ENCODE measurements at regions not wholly inside any gene's neighbourhood (a gene's known extent, or its start where the extent isn't known, plus 50 kb on each side); places are given as distances from the start of the nearest gene placed in this dataset.
A peak's percentile ranks its signal among the peaks of the same experiment; 100 is the strongest.
"Not testable (repeated sequence)": the region's sequence is repeated elsewhere in the genome, so short reads cannot be mapped to it uniquely, and the experiment has no call there.

- Mint-ChIP-seq H3K27me3 (peaks cover 19% of the 10 kb centered on the region), H3K4me3 (no peak overlapping the region), H3K4me1 (no peaks in the 10 kb centered on the region), H3K27ac (no peak overlapping the region), H3K36me3 (ENCODE audit: low read depth) (no peaks in the 10 kb centered on the region), H3K9me3 (no peaks in the 10 kb centered on the region)
- POLR2A ChIA-PET = no interaction called here
- CTCF ChIA-PET = interaction anchor here (0.7 to 2.1 kb wide), 2 partner anchors 17 to 1144 kb away, joined by 3 to 8 read pairs; no protein-coding TSS in a partner anchor
- DNase-seq = no peak
Observed at GRCh38 chr12:13345722-13346121, 149.2 kb downstream of the EMP1 start.

DNA sequence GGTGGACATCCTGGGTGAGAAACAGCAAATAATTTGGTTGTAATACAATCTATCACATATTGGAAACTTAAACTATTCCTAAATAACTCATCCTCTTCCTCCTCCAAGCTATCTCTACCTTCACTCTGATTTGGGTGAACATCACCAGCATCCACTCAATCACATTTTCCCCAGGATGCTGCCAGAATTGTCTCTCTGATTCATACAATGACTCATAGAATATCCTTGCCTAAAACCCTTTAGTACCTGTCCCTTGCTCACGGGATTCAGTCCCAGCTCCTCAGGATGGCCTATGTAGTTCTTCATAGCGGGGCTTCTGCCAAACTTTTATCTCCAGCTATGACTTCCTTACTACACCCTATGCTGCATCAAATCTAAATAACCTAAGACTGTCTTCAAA lies 146.8 kb downstream of the EMP1 start:
- POLR2A ChIA-PET = no interaction called here
- no peaks in the 10 kb centered on the region for H3K9me3 Mint-ChIP-seq
- no peaks in the 10 kb centered on the region for H3K4me1 Mint-ChIP-seq
- H3K4me3 Mint-ChIP-seq = no peak overlapping the region
- H3K36me3 Mint-ChIP-seq (ENCODE audit: low read depth) = no peaks in the 10 kb centered on the region
- peaks cover 11% of the 10 kb centered on the region for H3K27me3 Mint-ChIP-seq
- H3K27ac Mint-ChIP-seq = no peak overlapping the region
- no peak for DNase-seq
- CTCF ChIA-PET = no interaction called here

- Mint-ChIP-seq H3K4me1 (no peaks in the 10 kb centered on the region), H3K27ac (no peak overlapping the region), H3K9me3 (no peaks in the 10 kb centered on the region), H3K27me3 (peaks cover 7% of the 10 kb centered on the region), H3K36me3 (ENCODE audit: low read depth) (no peaks in the 10 kb centered on the region), H3K4me3 (no peak overlapping the region)
- ChIA-PET POLR2A (no interaction called here), CTCF (no interaction called here)
- DNase-seq = no peak
Observed at GRCh38 chr12:13342971-13343370, 146.4 kb downstream of the EMP1 start.

- Mint-ChIP-seq H3K9me3 (no peaks in the 10 kb centered on the region), H3K4me1 (no peaks in the 10 kb centered on the region), H3K36me3 (ENCODE audit: low read depth) (no peaks in the 10 kb centered on the region), H3K27ac (no peak overlapping the region), H3K27me3 (peaks cover 3% of the 10 kb centered on the region), H3K4me3 (no peak overlapping the region)
- POLR2A ChIA-PET = no interaction called here
- DNase-seq = no peak
- CTCF ChIA-PET = interaction anchor here (0.6 kb wide), 1 partner anchor 113 kb away, joined by 3 read pairs; no protein-coding TSS in a partner anchor
Observed at GRCh38 chr12:13340149-13340548, 143.6 kb downstream of the EMP1 start.

DNA sequence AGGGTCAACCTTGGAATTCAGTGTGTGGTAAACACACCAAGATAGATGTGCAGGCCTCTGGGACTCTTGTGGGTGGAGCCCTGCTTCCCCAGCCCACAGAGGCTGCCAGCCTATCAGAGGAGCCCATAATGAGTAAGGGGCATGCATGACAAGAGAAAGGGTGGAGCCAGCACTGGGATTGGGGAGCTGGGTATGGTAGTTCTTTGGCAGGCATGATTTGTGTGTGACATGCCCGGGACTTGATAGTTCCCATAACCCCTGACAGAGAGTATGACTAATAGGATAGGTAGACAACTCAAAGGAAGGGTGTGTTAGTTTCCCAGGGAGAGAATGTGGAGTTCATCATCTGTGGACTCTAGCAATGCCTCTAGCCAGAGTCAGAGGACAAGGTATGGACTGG lies 143.0 kb downstream of the EMP1 start:
- ChIA-PET CTCF (no interaction called here), POLR2A (no interaction called here)
- Mint-ChIP-seq H3K27me3 (peaks cover under 1% of the 10 kb centered on the region), H3K4me3 (no peak overlapping the region), H3K36me3 (ENCODE audit: low read depth) (no peaks in the 10 kb centered on the region), H3K27ac (no peak overlapping the region), H3K9me3 (no peaks in the 10 kb centered on the region), H3K4me1 (no peaks in the 10 kb centered on the region)
- DNase-seq = no peak

GRCh38 chr12:13339091-13339490 lies 142.6 kb downstream of the EMP1 start:
- no peaks in the 10 kb centered on the region for H3K4me1 Mint-ChIP-seq
- no peaks in the 10 kb centered on the region for H3K9me3 Mint-ChIP-seq
- H3K36me3 Mint-ChIP-seq (ENCODE audit: low read depth) = no peaks in the 10 kb centered on the region
- ChIA-PET CTCF (no interaction called here), POLR2A (no interaction called here)
- no peak for DNase-seq
- no peak overlapping the region for H3K27ac Mint-ChIP-seq
- no peak overlapping the region for H3K4me3 Mint-ChIP-seq
- no peaks in the 10 kb centered on the region for H3K27me3 Mint-ChIP-seq

- H3K4me3 Mint-ChIP-seq = no peak overlapping the region
- CTCF ChIA-PET = no interaction called here
- H3K27ac Mint-ChIP-seq = no peak overlapping the region
- DNase-seq = no peak
- POLR2A ChIA-PET = no interaction called here
- H3K9me3 Mint-ChIP-seq = no peaks in the 10 kb centered on the region
- H3K27me3 Mint-ChIP-seq = no peaks in the 10 kb centered on the region
- no peaks in the 10 kb centered on the region for H3K36me3 Mint-ChIP-seq (ENCODE audit: low read depth)
- no peaks in the 10 kb centered on the region for H3K4me1 Mint-ChIP-seq
Observed at GRCh38 chr12:13337791-13338190, 141.3 kb downstream of the EMP1 start.

- ChIA-PET CTCF (no interaction called here), POLR2A (no interaction called here)
- Mint-ChIP-seq H3K4me3 (no peak overlapping the region), H3K27me3 (no peaks in the 10 kb centered on the region), H3K9me3 (no peaks in the 10 kb centered on the region), H3K36me3 (ENCODE audit: low read depth) (no peaks in the 10 kb centered on the region), H3K4me1 (no peaks in the 10 kb centered on the region), H3K27ac (no peak overlapping the region)
- no peak for DNase-seq
Observed at GRCh38 chr12:13336216-13336615, 139.7 kb downstream of the EMP1 start.

DNA sequence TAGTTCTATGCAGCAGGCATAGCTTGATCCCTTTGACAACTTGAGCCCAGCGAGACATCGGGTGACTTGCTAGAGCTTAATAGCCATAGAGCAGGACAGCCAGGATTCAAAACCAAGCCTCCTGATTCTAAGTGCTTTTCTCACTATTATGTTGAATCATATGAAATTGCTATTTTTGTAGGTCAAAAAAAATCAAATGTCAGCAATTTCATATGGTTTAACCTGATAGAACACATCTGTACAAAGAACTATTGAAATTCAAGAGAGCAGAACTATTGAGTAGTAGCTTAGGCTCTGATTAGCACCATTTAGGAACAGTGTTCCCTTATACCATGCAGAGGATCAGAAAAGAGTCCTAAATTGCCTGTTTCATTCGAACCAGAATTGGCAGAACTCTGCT lies 132.0 kb downstream of the EMP1 start:
- POLR2A ChIA-PET = no interaction called here
- DNase-seq = no peak
- Mint-ChIP-seq H3K36me3 (ENCODE audit: low read depth) (no peaks in the 10 kb centered on the region), H3K4me1 (no peaks in the 10 kb centered on the region), H3K9me3 (no peaks in the 10 kb centered on the region), H3K27me3 (peaks cover 19% of the 10 kb centered on the region), H3K4me3 (no peak overlapping the region), H3K27ac (no peak overlapping the region)
- CTCF ChIA-PET = interaction anchor here (1.8 kb wide), 1 partner anchor 34 kb away, joined by 4 read pairs; no protein-coding TSS in a partner anchor

DNA sequence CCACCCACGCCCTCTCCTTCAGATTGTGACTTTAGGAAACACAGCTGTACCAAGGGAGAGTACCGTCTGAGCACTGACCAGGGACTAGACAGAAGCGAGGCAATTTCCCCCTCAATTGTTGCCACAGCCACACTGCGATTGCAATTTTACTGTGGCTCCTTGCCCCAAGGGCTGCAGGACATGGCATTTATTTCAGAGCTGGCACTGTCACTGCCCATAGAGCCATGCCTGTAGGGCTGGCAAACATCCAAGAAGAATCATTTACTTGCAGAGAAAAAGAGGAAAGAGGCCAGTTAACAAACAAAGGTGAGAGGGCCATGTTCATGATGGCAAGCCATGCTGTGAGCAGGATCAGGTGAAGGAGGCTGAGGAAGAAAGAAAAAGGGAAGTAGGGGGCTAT lies 129.6 kb downstream of the EMP1 start:
- ChIA-PET CTCF (no interaction called here), POLR2A (no interaction called here)
- Mint-ChIP-seq H3K27me3 (peaks cover 22% of the 10 kb centered on the region), H3K4me3 (no peak overlapping the region), H3K27ac (no peak overlapping the region), H3K4me1 (no peaks in the 10 kb centered on the region), H3K9me3 (no peaks in the 10 kb centered on the region), H3K36me3 (ENCODE audit: low read depth) (no peaks in the 10 kb centered on the region)
- DNase-seq = no peak

DNA sequence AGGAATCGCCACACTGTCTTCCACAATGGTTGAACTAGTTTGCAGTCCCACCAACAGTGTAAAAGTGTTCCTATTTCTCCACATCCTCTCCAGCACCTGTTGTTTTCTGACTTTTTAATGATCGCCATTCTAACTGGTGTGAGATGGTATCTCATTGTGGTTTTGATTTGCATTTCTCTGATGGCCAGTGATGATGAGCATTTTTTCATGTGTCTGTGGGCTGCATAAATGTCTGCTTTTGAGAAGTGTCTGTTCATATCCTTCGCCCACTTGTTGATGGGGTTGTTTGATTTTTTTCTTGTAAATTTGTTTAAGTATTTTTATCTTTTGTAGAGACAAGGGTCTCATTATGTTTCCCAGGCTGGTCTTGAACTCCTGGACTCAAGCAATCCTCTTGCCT lies 128.5 kb downstream of the EMP1 start:
- H3K4me3 Mint-ChIP-seq; H3K4me1 Mint-ChIP-seq; DNase-seq; CTCF ChIA-PET; H3K27ac Mint-ChIP-seq; H3K9me3 Mint-ChIP-seq; H3K36me3 Mint-ChIP-seq (ENCODE audit: low read depth); POLR2A ChIA-PET: not testable (repeated sequence)
- H3K27me3 Mint-ChIP-seq = peaks cover 17% of the 10 kb centered on the region

DNA sequence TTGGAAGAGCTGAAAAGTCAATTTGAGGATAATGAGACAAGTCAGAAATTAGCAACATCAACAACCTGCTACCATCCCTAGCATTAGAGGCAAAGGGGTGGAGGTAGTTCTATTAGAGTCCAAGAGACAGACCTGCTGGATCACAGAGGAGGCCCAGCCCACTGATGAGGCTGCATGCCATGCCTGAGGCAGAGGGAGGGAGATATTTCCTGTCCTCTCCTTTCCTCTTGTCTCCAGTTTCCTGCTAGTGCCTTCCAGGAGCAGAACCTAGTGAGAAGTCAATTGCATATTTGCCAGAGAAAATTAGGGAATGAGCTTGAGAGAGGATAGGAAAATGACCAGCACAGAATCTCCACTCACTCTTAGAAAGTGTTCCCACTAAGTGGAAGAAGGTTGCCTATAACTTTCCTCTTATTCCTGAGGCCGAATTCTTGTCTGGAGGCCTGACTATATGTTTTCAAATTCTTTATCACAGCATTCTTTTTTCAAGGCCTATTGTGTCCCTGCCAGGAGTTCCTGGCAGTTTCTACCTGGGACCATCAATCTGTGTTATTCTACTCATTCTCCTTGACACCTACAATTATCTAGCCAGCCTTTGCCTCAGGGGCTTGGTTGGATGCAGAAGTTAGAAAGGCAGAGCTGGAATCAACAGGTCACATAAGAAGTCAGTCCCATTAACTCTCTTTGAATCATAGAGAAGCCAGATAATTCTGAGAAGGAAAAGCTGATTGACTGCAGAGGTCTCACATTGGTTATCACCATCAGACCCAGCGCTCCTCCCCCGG lies 121.9 kb downstream of the EMP1 start:
- Mint-ChIP-seq H3K4me3 (no peak overlapping the region), H3K36me3 (ENCODE audit: low read depth) (no peaks in the 10 kb centered on the region), H3K27me3 (peaks cover 17% of the 10 kb centered on the region), H3K4me1 (no peaks in the 10 kb centered on the region), H3K9me3 (no peaks in the 10 kb centered on the region), H3K27ac (peak overlapping the region; percentile 55)
- POLR2A ChIA-PET = no interaction called here
- DNase-seq = no peak
- CTCF ChIA-PET = interaction anchor here (0.6 to 0.9 kb wide), 2 partner anchors 14 to 61 kb away, joined by 3 read pairs; no protein-coding TSS in a partner anchor

GRCh38 chr12:13316587-13317246 lies 120.2 kb downstream of the EMP1 start:
- no peak for DNase-seq
- no peaks in the 10 kb centered on the region for H3K9me3 Mint-ChIP-seq
- H3K27ac Mint-ChIP-seq = no peak overlapping the region
- no peak overlapping the region for H3K4me3 Mint-ChIP-seq
- no peaks in the 10 kb centered on the region for H3K36me3 Mint-ChIP-seq (ENCODE audit: low read depth)
- ChIA-PET POLR2A (no interaction called here), CTCF (no interaction called here)
- H3K27me3 Mint-ChIP-seq = peaks cover 21% of the 10 kb centered on the region
- H3K4me1 Mint-ChIP-seq = no peaks in the 10 kb centered on the region

DNA sequence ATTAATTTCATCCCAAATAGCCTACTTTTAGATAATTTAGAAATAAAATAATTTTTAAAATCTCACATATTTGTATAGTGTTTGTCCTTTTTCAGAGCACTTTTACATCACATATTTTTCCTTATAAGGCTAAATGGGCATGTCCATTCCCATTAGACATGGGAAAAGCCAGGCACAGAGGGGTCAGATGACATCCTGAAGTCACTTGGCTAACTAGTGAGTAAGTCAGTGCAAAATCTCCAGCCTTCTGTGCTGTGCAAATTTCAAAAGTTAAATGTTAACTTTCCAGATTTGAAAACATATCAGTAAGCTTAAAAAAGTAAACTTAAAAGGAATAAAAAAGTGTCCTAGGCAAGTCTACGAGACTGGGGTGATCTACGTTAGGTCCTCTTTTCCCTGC lies 117.4 kb downstream of the EMP1 start:
- CTCF ChIA-PET = no interaction called here

More for the DNA sequence above, 117.4 kb downstream of the EMP1 start:
- no peak for DNase-seq
- Mint-ChIP-seq H3K36me3 (ENCODE audit: low read depth) (no peaks in the 10 kb centered on the region), H3K4me3 (no peak overlapping the region), H3K27ac (no peak overlapping the region), H3K4me1 (no peaks in the 10 kb centered on the region), H3K9me3 (no peaks in the 10 kb centered on the region), H3K27me3 (peaks cover 18% of the 10 kb centered on the region)
- POLR2A ChIA-PET = no interaction called here
